ENCODE measurements at regions not wholly inside any gene's neighbourhood (a gene's known extent, or its start where the extent isn't known, plus 50 kb on each side); places are given as distances from the start of the nearest gene placed in this dataset.
"Not testable (repeated sequence)": the region's sequence is repeated elsewhere in the genome, so short reads cannot be mapped to it uniquely, and the experiment has no call there.

DNA sequence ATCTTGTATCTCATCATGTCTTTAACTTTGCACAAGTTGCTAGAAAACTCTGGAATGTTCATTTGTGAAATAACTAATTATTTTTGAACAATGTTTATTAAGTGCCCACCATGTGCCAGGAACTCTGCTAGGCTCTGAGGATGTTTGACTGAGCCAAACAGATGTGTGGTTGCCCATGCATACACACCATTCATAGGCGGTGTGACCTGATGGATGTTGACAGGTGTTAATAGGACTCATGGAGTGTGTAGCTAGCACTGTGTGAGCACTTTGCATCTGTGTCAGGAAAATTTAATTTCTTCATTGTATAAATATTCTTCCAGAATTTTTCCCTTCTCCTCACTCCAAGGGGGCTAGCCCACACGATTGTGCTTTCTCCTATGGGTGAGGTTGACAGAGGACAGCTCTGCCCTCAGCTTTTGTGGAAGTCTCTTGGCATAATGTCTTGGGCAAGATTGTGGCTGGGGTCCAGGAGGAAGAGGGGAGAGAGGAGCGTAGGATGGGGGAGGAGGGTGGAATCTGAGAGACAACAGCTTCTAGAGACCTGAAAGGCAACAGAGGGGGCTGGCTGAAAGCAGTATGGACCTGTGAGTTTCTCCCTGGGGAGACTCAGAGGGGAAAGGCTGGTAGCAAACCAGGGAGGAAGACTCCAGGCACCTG lies 214.6 kb upstream of the CXCR4 start:
- no peaks in the 10 kb centered on the region for H3K27me3 ChIP-seq (ENCODE audit: insufficient read depth, low read length)
- no peaks in the 10 kb centered on the region for H3K9me3 ChIP-seq (ENCODE audit: low read length)
- no peaks in the 10 kb centered on the region for H3K36me3 ChIP-seq (ENCODE audit: insufficient read depth, low read length)
- no peaks in the 10 kb centered on the region for H3K4me1 ChIP-seq (ENCODE audit: insufficient read depth, low read length)
- H3K4me3 ChIP-seq (ENCODE audit: low read length): no peak overlapping the region
- H2AFZ ChIP-seq (ENCODE audit: low read depth, low read length): no peak overlapping the region

DNA sequence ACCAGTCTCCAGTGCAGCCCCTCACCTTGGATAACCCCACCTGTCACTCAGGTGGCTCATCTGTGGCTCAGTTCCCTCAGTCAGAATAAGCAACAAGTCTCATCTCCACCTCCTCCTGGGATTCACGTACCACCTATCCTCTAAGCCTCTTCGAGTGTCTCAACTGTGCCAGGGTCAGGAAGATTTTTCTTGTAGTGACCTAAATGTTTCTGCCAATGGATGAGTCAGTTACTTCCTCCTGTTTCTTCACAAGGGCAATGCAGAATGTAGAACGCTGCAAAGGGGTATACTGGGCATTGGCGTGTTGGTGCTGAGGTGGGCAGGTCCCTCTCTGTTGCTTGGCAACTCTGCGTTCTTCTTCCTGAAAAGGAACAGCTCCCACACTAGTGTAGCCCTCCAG lies 213.3 kb upstream of the CXCR4 start:
- no peaks in the 10 kb centered on the region for H3K9me3 ChIP-seq (ENCODE audit: low read length)
- no peak overlapping the region for H3K4me3 ChIP-seq (ENCODE audit: low read length)
- no peaks in the 10 kb centered on the region for H3K27me3 ChIP-seq (ENCODE audit: insufficient read depth, low read length)
- H3K36me3 ChIP-seq (ENCODE audit: insufficient read depth, low read length): no peaks in the 10 kb centered on the region
- no peak overlapping the region for H2AFZ ChIP-seq (ENCODE audit: low read depth, low read length)
- no peaks in the 10 kb centered on the region for H3K4me1 ChIP-seq (ENCODE audit: insufficient read depth, low read length)

- H3K4me1 ChIP-seq (ENCODE audit: insufficient read depth, low read length): no peaks in the 10 kb centered on the region
- H3K27me3 ChIP-seq (ENCODE audit: insufficient read depth, low read length): no peaks in the 10 kb centered on the region
- no peaks in the 10 kb centered on the region for H3K9me3 ChIP-seq (ENCODE audit: low read length)
- no peaks in the 10 kb centered on the region for H3K36me3 ChIP-seq (ENCODE audit: insufficient read depth, low read length)
- no peak overlapping the region for H2AFZ ChIP-seq (ENCODE audit: low read depth, low read length)
- no peak overlapping the region for H3K4me3 ChIP-seq (ENCODE audit: low read length)
Measured at GRCh38 chr2:136328207-136328795, 210.4 kb upstream of the CXCR4 start.

DNA sequence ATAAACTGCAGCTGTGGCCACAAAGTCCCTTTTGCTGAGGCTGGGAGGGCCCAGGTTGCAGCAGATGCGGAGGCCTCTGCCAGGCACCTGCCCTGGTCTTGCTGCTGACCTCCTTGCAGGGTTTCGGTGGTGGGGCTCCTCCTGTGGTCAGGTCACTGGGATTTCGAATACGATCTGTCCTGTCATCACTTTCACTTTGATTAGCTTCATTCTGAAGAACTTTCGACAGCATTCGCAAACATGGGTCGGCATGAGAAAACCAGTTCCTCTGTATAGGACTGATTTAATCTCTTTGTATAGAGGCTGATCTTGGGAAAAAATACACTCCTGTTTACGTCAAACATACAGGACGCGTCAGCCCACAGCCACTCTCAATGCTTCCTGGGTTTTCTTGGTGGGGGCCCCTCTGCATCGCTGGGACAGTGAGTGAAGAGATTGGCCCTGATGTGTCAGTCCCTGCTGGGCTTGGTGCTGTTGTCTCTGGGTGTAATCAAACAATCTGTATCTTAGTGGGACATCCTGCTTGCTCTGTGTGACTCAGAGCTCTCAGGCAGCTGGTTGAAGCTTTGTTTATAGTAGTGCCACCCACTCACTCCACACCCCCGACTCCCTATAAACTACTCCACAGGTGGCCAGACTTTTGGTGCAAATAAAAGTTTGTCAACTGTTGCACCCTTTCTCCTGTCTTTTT lies 209.4 kb upstream of the CXCR4 start:
- no peaks in the 10 kb centered on the region for H3K27me3 ChIP-seq (ENCODE audit: insufficient read depth, low read length)
- no peak overlapping the region for H2AFZ ChIP-seq (ENCODE audit: low read depth, low read length)
- H3K4me1 ChIP-seq (ENCODE audit: insufficient read depth, low read length): no peaks in the 10 kb centered on the region
- H3K36me3 ChIP-seq (ENCODE audit: insufficient read depth, low read length): no peaks in the 10 kb centered on the region
- no peaks in the 10 kb centered on the region for H3K9me3 ChIP-seq (ENCODE audit: low read length)
- H3K4me3 ChIP-seq (ENCODE audit: low read length): no peak overlapping the region

DNA sequence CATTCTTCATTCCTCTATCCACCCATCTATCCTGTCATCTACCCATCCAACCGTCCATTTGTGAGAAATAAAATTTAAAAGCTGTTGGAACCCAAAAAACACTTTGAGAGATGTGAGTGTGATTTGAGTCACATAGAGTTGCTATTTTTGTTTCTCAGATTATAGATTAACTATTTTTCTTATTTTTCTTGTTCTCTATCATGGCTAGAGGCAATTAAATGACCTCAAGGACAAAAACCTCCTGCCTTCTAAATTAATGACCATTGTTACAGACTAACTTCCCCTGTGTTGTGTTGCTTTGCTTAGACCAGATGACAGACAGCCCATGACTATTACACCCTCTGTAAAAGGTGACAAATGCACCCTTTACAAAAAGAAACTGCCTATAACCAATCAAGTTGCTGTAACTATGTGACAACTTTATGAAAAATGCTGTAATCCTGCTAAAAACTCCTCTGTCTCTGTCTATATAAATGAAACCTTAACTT lies 207.9 kb upstream of the CXCR4 start:
- H3K4me3 ChIP-seq (ENCODE audit: low read length): no peak overlapping the region

GRCh38 chr2:136324966-136325365 lies 207.0 kb upstream of the CXCR4 start:
- no peak overlapping the region for H2AFZ ChIP-seq (ENCODE audit: low read depth, low read length)
- H3K4me3 ChIP-seq (ENCODE audit: low read length): no peak overlapping the region
- no peaks in the 10 kb centered on the region for H3K9me3 ChIP-seq (ENCODE audit: low read length)
- H3K36me3 ChIP-seq (ENCODE audit: insufficient read depth, low read length): no peaks in the 10 kb centered on the region
- H3K27me3 ChIP-seq (ENCODE audit: insufficient read depth, low read length): no peaks in the 10 kb centered on the region
- no peaks in the 10 kb centered on the region for H3K4me1 ChIP-seq (ENCODE audit: insufficient read depth, low read length)

More for the DNA sequence above, 207.9 kb upstream of the CXCR4 start:
- Histone ChIP-seq H3K36me3 (ENCODE audit: insufficient read depth, low read length) (no peaks in the 10 kb centered on the region), H3K4me1 (ENCODE audit: insufficient read depth, low read length) (no peaks in the 10 kb centered on the region), H2AFZ (ENCODE audit: low read depth, low read length) (no peak overlapping the region), H3K27me3 (ENCODE audit: insufficient read depth, low read length) (no peaks in the 10 kb centered on the region), H3K9me3 (ENCODE audit: low read length) (no peaks in the 10 kb centered on the region)

GRCh38 chr2:136323935-136324334 lies 206.0 kb upstream of the CXCR4 start:
- Histone ChIP-seq H3K9me3 (ENCODE audit: low read length) (no peaks in the 10 kb centered on the region), H3K36me3 (ENCODE audit: insufficient read depth, low read length) (no peaks in the 10 kb centered on the region), H3K4me3 (ENCODE audit: low read length) (no peak overlapping the region), H2AFZ (ENCODE audit: low read depth, low read length) (no peak overlapping the region), H3K27me3 (ENCODE audit: insufficient read depth, low read length) (no peaks in the 10 kb centered on the region), H3K4me1 (ENCODE audit: insufficient read depth, low read length) (no peaks in the 10 kb centered on the region)

DNA sequence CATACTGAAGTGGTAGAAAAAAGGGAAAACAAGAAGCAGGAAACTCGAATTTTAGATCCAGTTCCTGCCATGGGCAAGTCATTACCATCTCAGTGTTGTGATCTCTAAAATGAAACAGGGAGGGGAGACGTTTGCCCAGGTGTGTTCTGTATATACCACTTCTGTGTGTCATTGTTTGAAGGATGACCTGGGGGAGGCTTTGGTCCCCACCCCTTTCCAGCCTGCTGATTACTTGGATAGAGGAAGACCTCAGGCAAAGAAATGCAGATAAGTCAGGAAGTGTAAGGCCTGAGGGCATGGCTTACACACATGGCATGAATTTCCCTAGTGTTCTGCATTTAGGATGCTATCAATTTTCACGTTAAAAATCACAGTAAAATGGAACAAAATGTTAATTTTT lies 205.2 kb upstream of the CXCR4 start:
- no peaks in the 10 kb centered on the region for H3K27me3 ChIP-seq (ENCODE audit: insufficient read depth, low read length)
- no peaks in the 10 kb centered on the region for H3K9me3 ChIP-seq (ENCODE audit: low read length)
- no peak overlapping the region for H2AFZ ChIP-seq (ENCODE audit: low read depth, low read length)
- H3K4me1 ChIP-seq (ENCODE audit: insufficient read depth, low read length): no peaks in the 10 kb centered on the region
- H3K36me3 ChIP-seq (ENCODE audit: insufficient read depth, low read length): no peaks in the 10 kb centered on the region
- H3K4me3 ChIP-seq (ENCODE audit: low read length): no peak overlapping the region

DNA sequence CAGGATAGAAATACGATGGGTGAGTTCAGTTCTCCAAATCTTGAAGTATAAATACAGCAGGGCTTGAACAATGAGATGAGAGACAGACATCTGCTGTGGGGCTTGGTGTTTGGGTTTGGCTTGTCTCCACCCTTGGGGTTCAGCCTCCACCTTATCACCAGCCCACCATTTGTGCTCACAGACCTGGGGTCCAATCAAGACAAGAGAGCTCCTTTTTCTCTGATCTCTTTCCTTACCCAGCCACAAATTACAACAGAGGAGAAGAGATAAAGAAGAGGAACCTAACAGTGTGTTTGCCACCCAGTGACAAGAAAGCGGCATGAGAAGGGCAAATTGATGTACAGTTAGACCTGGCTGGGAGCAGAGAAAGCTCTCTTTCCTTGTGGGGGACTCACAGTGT lies 204.5 kb upstream of the CXCR4 start:
- H3K4me3 ChIP-seq (ENCODE audit: low read length): no peak overlapping the region
- H3K36me3 ChIP-seq (ENCODE audit: insufficient read depth, low read length): no peaks in the 10 kb centered on the region
- H3K9me3 ChIP-seq (ENCODE audit: low read length): no peaks in the 10 kb centered on the region
- no peak overlapping the region for H2AFZ ChIP-seq (ENCODE audit: low read depth, low read length)
- no peaks in the 10 kb centered on the region for H3K27me3 ChIP-seq (ENCODE audit: insufficient read depth, low read length)
- H3K4me1 ChIP-seq (ENCODE audit: insufficient read depth, low read length): no peaks in the 10 kb centered on the region

- Histone ChIP-seq H3K4me1 (ENCODE audit: insufficient read depth, low read length) (no peaks in the 10 kb centered on the region), H3K4me3 (ENCODE audit: low read length) (no peak overlapping the region), H2AFZ (ENCODE audit: low read depth, low read length) (no peak overlapping the region), H3K36me3 (ENCODE audit: insufficient read depth, low read length) (no peaks in the 10 kb centered on the region), H3K9me3 (ENCODE audit: low read length) (no peaks in the 10 kb centered on the region), H3K27me3 (ENCODE audit: insufficient read depth, low read length) (no peaks in the 10 kb centered on the region)
Measured at GRCh38 chr2:136319651-136320050, 201.7 kb upstream of the CXCR4 start.

- Histone ChIP-seq H3K27me3 (ENCODE audit: insufficient read depth, low read length) (no peaks in the 10 kb centered on the region), H3K9me3 (ENCODE audit: low read length) (no peaks in the 10 kb centered on the region), H2AFZ (ENCODE audit: low read depth, low read length) (no peak overlapping the region), H3K36me3 (ENCODE audit: insufficient read depth, low read length) (no peaks in the 10 kb centered on the region), H3K4me3 (ENCODE audit: low read length) (no peak overlapping the region), H3K4me1 (ENCODE audit: insufficient read depth, low read length) (no peaks in the 10 kb centered on the region)
Measured at GRCh38 chr2:136319237-136319636, 201.3 kb upstream of the CXCR4 start.

GRCh38 chr2:136314240-136314639 lies 196.3 kb upstream of the CXCR4 start:
- H3K36me3 ChIP-seq (ENCODE audit: insufficient read depth, low read length): no peaks in the 10 kb centered on the region
- no peak overlapping the region for H3K4me3 ChIP-seq (ENCODE audit: low read length)
- no peak overlapping the region for H2AFZ ChIP-seq (ENCODE audit: low read depth, low read length)
- no peaks in the 10 kb centered on the region for H3K4me1 ChIP-seq (ENCODE audit: insufficient read depth, low read length)
- no peaks in the 10 kb centered on the region for H3K27me3 ChIP-seq (ENCODE audit: insufficient read depth, low read length)
- H3K9me3 ChIP-seq (ENCODE audit: low read length): no peaks in the 10 kb centered on the region

DNA sequence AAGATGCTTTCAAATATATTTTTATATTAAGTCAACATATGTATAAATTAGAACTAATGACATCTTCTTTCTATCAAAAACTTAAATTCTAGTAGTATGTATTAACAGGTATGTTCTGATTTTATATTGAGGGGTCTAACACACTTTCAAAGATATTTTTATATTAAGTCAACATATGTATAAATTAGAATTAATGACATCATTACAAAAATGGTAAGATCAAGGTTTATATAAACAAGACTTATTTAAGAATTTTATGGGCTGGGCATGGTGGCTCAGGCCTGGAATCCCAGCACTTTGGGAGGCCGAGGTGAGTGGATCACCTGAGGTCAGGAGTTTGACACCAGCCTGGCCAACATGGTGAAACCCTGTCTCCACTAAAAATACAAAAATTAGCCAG lies 194.6 kb upstream of the CXCR4 start:
- not testable (repeated sequence) for H2AFZ ChIP-seq (ENCODE audit: low read depth, low read length); H3K4me3 ChIP-seq (ENCODE audit: low read length); H3K9me3 ChIP-seq (ENCODE audit: low read length); H3K36me3 ChIP-seq (ENCODE audit: insufficient read depth, low read length); H3K4me1 ChIP-seq (ENCODE audit: insufficient read depth, low read length); H3K27me3 ChIP-seq (ENCODE audit: insufficient read depth, low read length)

All from neuron (in vitro differentiated cells).